ENCODE measurements at regions not wholly inside any gene's neighbourhood (a gene's known extent, or its start where the extent isn't known, plus 50 kb on each side); places are given as distances from the start of the nearest gene placed in this dataset.

GRCh38 chr1:221487781-221488524 is 253.9 kb downstream of the DUSP10 start:
- TF ChIP-seq GATA2 (IDR thresholded peaks at IDR 0.05; ENCODE audit: low read depth, low read length), result no peak
- no peak for TF ChIP-seq GATA3 (IDR thresholded peaks at IDR 0.05; ENCODE audit: low read depth, low read length)

All from SH-SY5Y (cell line).